ENCODE measurements at regions not wholly inside any gene's neighbourhood (a gene's known extent, or its start where the extent isn't known, plus 50 kb on each side); places are given as distances from the start of the nearest gene placed in this dataset.

DNA sequence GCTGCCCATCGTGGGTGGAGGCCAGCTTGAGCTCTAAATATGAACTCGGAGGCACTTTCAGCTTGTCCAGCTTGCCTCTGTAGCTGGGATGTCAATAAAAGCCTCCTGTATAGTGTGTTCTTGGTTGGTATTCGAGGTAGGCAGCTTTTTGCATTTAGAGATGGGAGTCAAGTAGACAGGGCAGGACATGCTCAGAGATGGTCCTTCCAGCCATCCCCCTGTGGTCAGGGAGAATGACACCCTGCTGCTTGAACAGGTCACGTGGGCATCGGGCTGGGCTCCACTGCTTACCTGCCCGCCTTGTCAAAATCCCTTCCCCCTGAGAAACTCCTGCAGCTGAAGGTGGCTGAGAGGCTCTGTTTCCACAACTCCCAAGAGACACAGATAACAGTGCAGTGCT is 302.5 kb downstream of the ZNF536 start:
- H3K9ac ChIP-seq (ENCODE audit: extremely low read depth, insufficient read length, low read length) = no peak overlapping the region
- H3K9me3 Mint-ChIP-seq = no peaks in the 10 kb centered on the region; a peak in 1 of 5 replicates
- H3K4me2 ChIP-seq (ENCODE audit: insufficient read depth, insufficient read length, low read length) = no peak overlapping the region
- no peak overlapping the region for H2BK15ac ChIP-seq (ENCODE audit: low read depth, low read length)
- no peak for DNase-seq
- H2BK20ac ChIP-seq (ENCODE audit: low read depth, low read length, poor library complexity, severe bottlenecking) = no peak overlapping the region
- no peak overlapping the region for H3K56ac ChIP-seq (ENCODE audit: insufficient read length, low read depth, low read length)
- H2BK12ac ChIP-seq (ENCODE audit: insufficient read length, low read depth, low read length) = no peak overlapping the region
- H3K27ac ChIP-seq (ENCODE audit: insufficient read length, low read depth, low read length) = no peak overlapping the region
- H4K20me1 ChIP-seq (ENCODE audit: control insufficient read depth, insufficient read depth, insufficient read length) = no peaks in the 10 kb centered on the region
- no peaks in the 10 kb centered on the region for H3K4me1 ChIP-seq (ENCODE audit: insufficient read depth, low read length)
- no peak overlapping the region for H3K18ac ChIP-seq (ENCODE audit: insufficient read length, low read depth, low read length)
- no peaks in the 10 kb centered on the region for H3K79me2 ChIP-seq (ENCODE audit: insufficient read depth, low read length)
- H4K5ac ChIP-seq (ENCODE audit: insufficient read length, low read depth, low read length) = no peak overlapping the region
- H3K9me3 ChIP-seq (ENCODE audit: control insufficient read depth, low read depth, low read length) = no peaks in the 10 kb centered on the region
- no peak overlapping the region for H2BK5ac ChIP-seq (ENCODE audit: insufficient read length, low read length)
- WGBS (ENCODE audit: extremely low coverage, insufficient read length, low lambda C conversion rate) = no CpG with 5 or more reads among the region's 6 CpGs
- H3K79me1 ChIP-seq (ENCODE audit: insufficient read depth, low read depth, low read length, poor library complexity, severe bottlenecking) = no peaks in the 10 kb centered on the region
- no peak overlapping the region for H3K14ac ChIP-seq (ENCODE audit: insufficient read depth, low read length)
- no peak overlapping the region for H2AFZ ChIP-seq (ENCODE audit: low read length)
- no peak overlapping the region for H2AK5ac ChIP-seq (ENCODE audit: insufficient read length, low read length)
- H3K27me3 Mint-ChIP-seq (ENCODE audit: low read depth) = peaks cover 4% of the 10 kb centered on the region
- H3T11ph ChIP-seq (ENCODE audit: low read length) = no peak overlapping the region
- H3K23me2 ChIP-seq (ENCODE audit: insufficient read length, low read depth, low read length, poor library complexity, severe bottlenecking) = no peaks in the 10 kb centered on the region
- H3K4ac ChIP-seq (ENCODE audit: low read depth, low read length) = no peak overlapping the region
- no peak overlapping the region for H4K8ac ChIP-seq (replicated peaks; ENCODE audit: insufficient read length, low read depth, low read length)
- peaks cover 4 to 5% of the 10 kb centered on the region in 2 experiments for H3K4me1 Mint-ChIP-seq
- TF ChIP-seq, protein P1, sequence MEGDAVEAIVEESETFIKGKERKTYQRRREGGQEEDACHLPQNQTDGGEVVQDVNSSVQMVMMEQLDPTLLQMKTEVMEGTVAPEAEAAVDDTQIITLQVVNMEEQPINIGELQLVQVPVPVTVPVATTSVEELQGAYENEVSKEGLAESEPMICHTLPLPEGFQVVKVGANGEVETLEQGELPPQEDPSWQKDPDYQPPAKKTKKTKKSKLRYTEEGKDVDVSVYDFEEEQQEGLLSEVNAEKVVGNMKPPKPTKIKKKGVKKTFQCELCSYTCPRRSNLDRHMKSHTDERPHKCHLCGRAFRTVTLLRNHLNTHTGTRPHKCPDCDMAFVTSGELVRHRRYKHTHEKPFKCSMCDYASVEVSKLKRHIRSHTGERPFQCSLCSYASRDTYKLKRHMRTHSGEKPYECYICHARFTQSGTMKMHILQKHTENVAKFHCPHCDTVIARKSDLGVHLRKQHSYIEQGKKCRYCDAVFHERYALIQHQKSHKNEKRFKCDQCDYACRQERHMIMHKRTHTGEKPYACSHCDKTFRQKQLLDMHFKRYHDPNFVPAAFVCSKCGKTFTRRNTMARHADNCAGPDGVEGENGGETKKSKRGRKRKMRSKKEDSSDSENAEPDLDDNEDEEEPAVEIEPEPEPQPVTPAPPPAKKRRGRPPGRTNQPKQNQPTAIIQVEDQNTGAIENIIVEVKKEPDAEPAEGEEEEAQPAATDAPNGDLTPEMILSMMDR (conservative IDR thresholded peaks at IDR 0.05) = no peak
- no peak overlapping the region for H2BK120ac ChIP-seq (ENCODE audit: low read depth, low read length, poor library complexity, severe bottlenecking)
- H3K23ac ChIP-seq (ENCODE audit: insufficient read length, low read depth, low read length) = no peak overlapping the region
- no peak overlapping the region for H3K4me3 Mint-ChIP-seq
- H3K27me3 ChIP-seq (ENCODE audit: insufficient read depth, low read length) = no peaks in the 10 kb centered on the region
- no peak overlapping the region for H4K91ac ChIP-seq (ENCODE audit: insufficient read length, low read depth, low read length)
- H3K36me3 Mint-ChIP-seq (ENCODE audit: insufficient read depth in 1 of 3, low read depth in 3 of 3) = no peaks in the 10 kb centered on the region
- H3K27ac Mint-ChIP-seq = no peak overlapping the region; a peak in 1 of 7 replicates

Measured in H9 (cell line).